GM06990 (cell line): ENCODE measurements at regions not wholly inside any gene's neighbourhood (a gene's known extent, or its start where the extent isn't known, plus 50 kb on each side); places are given as distances from the start of the nearest gene placed in this dataset.

Experiments
- DNase-seq: peaks from one replicate; pipeline ENCODE4 v3.0.0-alpha.2; 2011; ENCODE audit not compliant: insufficient read length; ENCODE audit errors: extremely low read depth
- H3K27me3 ChIP-seq: replicated peaks from 2 replicates; pipeline ENCODE4 v1.6.0; 2011; ENCODE audit warnings: low read length; ENCODE audit not compliant: control insufficient read depth, insufficient read depth
- H3K36me3 ChIP-seq: 2 replicates; pipeline ENCODE4 v1.5.1; 2011; ENCODE audit warnings: low read length; ENCODE audit not compliant: control insufficient read depth, insufficient read depth
- H3K4me3 ChIP-seq: replicated peaks from 2 replicates; pipeline ENCODE4 v1.5.1; 2011; ENCODE audit warnings: low read depth, mild to moderate bottlenecking, control low read depth, low read length
- TF ChIP-seq, protein P1 (sequence below): IDR thresholded peaks from 2 replicates; pipeline ENCODE4 v1.5.1; 2011; ENCODE audit warnings: low read length, control low read depth, mild to moderate bottlenecking, inconsistent platforms; ENCODE audit not compliant: insufficient read depth, poor library complexity, severe bottlenecking

DNA sequence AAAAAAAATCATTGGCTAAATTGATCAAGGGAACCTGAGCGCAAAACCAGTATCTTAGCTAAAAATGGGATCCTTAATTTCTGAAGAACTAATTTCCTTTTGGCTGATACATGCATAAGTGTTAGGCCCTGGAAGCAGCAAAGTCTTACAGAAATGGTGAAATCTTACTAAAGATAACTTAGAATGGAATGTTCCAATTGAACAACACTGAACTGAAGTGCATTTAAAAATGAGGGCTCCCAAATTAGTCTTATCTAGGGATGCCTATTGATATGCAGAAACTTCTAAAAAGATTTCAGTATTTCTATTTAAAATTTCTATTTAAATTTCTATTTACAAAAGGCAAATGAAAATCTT lies 120.7 kb upstream of the BANK1 start:
- H3K4me3 ChIP-seq = no peak overlapping the region
- H3K27me3 ChIP-seq = no peaks in the 10 kb centered on the region
- no peak for DNase-seq
- TF ChIP-seq, protein P1, sequence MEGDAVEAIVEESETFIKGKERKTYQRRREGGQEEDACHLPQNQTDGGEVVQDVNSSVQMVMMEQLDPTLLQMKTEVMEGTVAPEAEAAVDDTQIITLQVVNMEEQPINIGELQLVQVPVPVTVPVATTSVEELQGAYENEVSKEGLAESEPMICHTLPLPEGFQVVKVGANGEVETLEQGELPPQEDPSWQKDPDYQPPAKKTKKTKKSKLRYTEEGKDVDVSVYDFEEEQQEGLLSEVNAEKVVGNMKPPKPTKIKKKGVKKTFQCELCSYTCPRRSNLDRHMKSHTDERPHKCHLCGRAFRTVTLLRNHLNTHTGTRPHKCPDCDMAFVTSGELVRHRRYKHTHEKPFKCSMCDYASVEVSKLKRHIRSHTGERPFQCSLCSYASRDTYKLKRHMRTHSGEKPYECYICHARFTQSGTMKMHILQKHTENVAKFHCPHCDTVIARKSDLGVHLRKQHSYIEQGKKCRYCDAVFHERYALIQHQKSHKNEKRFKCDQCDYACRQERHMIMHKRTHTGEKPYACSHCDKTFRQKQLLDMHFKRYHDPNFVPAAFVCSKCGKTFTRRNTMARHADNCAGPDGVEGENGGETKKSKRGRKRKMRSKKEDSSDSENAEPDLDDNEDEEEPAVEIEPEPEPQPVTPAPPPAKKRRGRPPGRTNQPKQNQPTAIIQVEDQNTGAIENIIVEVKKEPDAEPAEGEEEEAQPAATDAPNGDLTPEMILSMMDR = no peak
- H3K36me3 ChIP-seq = no peaks in the 10 kb centered on the region

DNA sequence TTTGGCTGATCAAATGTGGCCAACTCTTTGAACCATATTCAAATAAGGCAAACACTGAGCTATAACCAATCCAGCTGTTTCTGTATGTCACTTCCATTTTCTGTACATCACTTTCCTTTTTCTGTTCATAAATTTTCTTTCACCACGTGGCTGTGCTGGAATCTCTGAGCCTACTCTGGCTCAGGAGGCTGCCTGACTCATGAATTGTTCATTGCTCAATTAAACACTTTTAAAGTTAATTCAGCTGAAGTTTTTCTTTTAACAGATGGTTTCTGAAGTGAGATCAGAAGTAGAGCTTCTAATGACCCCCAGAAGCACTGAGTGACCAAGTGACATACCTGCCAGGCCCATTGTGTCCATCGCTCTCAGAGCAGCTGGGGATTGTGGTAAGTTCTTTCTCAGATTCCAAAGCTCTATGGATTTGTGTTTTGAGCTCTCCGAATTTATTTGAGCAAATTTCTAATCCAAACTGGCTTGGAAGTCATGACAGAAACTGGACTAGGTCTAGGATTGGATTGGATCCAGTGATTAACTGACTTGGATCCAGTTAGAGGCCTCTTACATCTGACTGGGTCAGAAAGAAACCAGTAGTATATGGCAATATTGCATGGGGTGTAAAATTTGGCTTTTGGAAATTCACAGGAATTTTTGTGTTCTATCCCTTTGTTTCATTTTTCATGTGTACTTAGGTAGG lies 121.2 kb upstream of the BANK1 start:
- DNase-seq = no peak
- H3K36me3 ChIP-seq = no peaks in the 10 kb centered on the region
- TF ChIP-seq, protein P1 = no peak
- H3K4me3 ChIP-seq = no peak overlapping the region
- no peaks in the 10 kb centered on the region for H3K27me3 ChIP-seq

DNA sequence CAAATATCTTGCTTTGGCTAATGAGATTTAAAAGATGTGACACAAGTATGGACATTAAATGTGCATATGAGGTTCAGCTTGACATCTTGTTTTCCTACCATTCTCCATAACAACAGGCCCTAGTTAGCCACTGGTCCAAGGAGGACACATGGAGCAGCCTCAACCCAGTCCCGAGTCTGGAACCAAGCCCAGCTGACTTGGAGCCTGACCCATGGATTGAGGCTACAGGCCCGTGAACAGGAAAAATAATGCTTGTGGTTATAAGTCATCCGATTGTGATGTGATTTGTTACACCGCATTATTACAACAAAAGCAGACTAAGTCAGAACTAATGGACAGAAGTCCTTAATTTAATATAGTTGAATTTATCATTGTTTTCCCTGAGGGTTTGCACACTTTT lies 123.2 kb upstream of the BANK1 start:
- no peaks in the 10 kb centered on the region for H3K27me3 ChIP-seq
- TF ChIP-seq, protein P1 = no peak
- no peaks in the 10 kb centered on the region for H3K36me3 ChIP-seq
- no peak for DNase-seq
- no peak overlapping the region for H3K4me3 ChIP-seq

DNA sequence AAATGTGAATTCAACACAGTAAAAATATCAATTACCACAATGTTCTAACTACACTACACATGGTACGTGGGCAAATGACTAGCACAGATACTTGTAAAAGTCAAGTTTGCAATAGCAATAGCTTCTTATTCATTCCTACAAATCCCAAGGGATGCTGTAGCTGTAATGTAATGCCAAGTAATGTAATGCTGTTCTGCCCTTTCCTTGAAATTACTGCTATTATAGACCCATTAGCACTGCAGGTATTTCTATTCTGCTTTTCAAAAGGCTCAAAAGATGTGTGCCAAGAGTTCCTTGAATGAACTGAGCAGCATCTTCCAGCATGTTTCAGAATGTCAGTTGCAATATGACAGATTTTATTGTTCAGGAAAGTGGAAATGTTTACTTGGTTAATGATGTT lies 129.9 kb upstream of the BANK1 start:
- no peak for DNase-seq
- Histone ChIP-seq H3K4me3 (no peak overlapping the region), H3K36me3 (no peaks in the 10 kb centered on the region), H3K27me3 (no peaks in the 10 kb centered on the region)
- TF ChIP-seq, protein P1 = no peak

DNA sequence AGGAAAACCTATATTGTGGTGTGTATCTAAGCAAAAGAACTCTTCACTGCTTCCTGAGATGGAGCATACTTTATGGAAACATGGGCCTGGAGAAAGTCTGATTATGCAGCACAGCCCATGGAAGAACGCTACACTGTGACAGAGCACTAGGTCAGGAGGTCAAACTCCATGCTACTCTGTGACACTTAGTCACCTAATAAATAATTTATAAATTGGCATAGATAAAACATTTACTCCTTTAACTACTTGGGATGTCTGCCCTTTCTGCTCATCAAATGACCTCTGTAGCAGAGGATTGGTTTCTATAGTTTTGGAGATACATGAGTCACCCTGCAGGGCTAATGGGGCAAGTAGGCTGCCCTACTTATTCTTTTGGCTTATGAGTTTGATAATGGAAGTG lies 134.7 kb upstream of the BANK1 start:
- H3K27me3 ChIP-seq = no peaks in the 10 kb centered on the region
- TF ChIP-seq, protein P1 = no peak
- H3K4me3 ChIP-seq = no peak overlapping the region
- no peaks in the 10 kb centered on the region for H3K36me3 ChIP-seq
- DNase-seq = no peak

DNA sequence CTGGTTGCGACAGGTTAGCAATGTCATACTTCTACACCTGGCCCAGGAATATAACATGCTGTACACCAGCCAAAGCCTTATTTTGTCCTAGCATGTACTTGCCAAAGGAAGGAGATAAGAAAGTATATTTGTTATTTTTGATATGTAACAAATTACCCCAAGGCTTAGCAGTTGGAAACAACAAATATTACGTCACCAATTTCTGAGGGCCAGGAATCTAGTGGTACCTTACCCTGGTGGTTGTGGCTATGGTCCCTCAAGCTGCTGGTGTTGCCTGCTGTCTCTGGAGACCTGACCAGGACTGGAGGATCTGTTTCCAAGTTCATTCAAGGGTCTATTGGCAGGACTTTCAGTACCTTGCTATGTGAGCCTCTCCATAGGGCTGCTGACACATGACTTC lies 135.5 kb upstream of the BANK1 start:
- Histone ChIP-seq H3K4me3 (no peak overlapping the region), H3K36me3 (no peaks in the 10 kb centered on the region), H3K27me3 (no peaks in the 10 kb centered on the region)
- TF ChIP-seq, protein P1 = no peak
- DNase-seq = no peak
